ENCODE measurements at regions not wholly inside any gene's neighbourhood (a gene's known extent, or its start where the extent isn't known, plus 50 kb on each side); places are given as distances from the start of the nearest gene placed in this dataset.

DNA sequence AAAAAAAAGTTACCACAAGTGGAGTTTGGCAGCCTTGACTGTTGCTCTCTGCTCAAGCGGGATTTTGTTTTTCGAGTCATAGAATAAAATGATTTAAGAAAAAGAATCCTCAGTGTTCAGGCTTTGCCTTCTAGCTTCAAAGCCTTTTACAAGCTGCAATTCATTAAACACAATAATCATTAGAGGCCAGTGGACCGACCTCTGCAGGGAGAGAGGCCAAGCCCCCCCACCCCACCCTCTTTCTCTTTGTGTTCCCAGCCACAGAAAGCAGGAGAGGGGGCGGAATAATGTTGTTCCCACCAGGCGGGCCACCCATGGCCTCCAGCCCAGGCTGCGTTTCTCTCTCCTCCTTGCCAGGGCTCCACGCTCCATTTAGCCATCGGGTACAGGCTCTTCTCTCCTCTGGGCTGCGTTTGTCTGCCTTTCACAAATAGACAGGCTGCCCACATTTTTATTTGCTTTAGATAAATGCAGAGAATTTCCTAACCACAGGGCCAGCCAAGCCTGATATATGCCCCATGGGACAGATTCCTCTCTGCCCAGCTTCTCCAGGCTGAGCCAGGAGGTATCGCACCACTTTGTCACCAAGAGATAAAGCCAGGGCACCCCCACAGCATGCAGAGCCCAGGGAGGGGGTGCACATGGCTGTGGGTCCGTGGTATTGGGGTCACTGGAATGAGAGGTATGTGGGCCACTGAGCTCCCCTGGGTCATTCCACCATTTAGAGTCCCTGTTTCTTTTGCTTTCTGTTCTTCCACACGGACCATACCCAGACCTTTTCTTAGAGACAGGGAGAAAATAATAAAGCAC is 318.8 kb downstream of the PIK3R1 start:
- H3K4me3 ChIP-seq (ENCODE audit: low read depth, low read length), result no peak overlapping the region
- peak; percentile 51 for DNase-seq (ENCODE audit: low read depth)
- TF ChIP-seq, protein P1, sequence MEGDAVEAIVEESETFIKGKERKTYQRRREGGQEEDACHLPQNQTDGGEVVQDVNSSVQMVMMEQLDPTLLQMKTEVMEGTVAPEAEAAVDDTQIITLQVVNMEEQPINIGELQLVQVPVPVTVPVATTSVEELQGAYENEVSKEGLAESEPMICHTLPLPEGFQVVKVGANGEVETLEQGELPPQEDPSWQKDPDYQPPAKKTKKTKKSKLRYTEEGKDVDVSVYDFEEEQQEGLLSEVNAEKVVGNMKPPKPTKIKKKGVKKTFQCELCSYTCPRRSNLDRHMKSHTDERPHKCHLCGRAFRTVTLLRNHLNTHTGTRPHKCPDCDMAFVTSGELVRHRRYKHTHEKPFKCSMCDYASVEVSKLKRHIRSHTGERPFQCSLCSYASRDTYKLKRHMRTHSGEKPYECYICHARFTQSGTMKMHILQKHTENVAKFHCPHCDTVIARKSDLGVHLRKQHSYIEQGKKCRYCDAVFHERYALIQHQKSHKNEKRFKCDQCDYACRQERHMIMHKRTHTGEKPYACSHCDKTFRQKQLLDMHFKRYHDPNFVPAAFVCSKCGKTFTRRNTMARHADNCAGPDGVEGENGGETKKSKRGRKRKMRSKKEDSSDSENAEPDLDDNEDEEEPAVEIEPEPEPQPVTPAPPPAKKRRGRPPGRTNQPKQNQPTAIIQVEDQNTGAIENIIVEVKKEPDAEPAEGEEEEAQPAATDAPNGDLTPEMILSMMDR (IDR thresholded peaks at IDR 0.05; ENCODE audit: control insufficient read depth, extremely low read depth, insufficient read depth), result no peak

DNA sequence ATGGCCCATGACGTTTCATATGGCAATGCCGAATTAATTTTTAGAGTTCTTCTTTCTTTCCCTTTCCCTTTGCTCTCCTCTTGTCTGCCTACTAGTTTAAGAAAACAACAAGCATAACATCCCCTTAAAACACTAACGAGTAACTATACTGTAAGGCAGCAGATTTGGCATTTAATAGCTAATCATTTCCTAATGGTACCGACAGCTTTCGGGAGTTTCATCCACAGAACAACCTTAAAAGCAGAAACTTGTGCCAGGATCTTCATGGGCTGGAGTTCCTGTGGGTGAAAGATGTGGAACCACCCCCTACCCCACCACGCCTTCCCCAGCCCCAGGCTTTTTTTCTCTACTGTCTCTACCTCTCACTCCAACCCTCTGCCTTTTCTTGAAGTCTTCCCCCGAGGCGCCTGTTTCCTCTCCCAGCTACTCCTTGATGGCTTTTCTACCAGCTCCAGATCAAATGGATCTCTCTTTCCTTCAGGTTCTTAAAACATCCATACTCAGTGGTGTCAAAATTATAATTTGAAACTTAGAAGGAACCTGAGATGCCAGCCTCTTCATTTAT is 319.5 kb downstream of the PIK3R1 start:
- TF ChIP-seq, protein P1 (IDR thresholded peaks at IDR 0.05; ENCODE audit: control insufficient read depth, extremely low read depth, insufficient read depth), result no peak
- no peak for DNase-seq (ENCODE audit: low read depth)
- H3K4me3 ChIP-seq (ENCODE audit: low read depth, low read length), result no peak overlapping the region

DNA sequence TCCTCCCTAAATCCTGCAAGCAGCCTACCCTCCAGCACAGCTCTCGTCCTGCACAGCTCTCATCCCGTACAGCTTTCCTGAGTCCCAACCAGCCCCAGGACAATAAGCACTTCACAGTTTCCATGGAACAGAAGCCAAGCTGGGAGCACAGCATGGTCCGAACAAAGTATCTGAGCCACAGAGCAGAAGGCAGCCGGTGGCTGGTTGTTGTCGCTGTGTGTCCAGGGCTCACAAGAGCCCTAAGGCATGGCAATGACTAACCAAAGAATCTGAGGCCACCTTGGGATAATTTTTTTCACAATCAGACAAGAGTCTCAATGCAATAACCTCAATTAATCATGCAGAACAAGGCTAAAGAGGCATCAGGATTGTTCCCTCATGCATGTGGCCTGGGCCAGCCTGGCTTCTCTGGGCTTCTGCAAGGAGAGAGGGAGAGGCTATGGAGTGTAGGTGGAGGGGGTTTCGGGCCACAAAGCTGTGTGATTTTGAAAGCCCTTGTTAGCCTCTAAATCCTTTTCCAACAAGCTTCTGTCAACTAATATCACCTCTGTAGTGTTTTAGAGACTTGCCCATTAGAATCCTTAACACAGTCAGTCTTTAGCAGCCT is 323.4 kb downstream of the PIK3R1 start:
- TF ChIP-seq, protein P1 (IDR thresholded peaks at IDR 0.05; ENCODE audit: control insufficient read depth, extremely low read depth, insufficient read depth), result no peak
- DNase-seq (ENCODE audit: low read depth), result no peak
- H3K4me3 ChIP-seq (ENCODE audit: low read depth, low read length), result no peak overlapping the region

DNA sequence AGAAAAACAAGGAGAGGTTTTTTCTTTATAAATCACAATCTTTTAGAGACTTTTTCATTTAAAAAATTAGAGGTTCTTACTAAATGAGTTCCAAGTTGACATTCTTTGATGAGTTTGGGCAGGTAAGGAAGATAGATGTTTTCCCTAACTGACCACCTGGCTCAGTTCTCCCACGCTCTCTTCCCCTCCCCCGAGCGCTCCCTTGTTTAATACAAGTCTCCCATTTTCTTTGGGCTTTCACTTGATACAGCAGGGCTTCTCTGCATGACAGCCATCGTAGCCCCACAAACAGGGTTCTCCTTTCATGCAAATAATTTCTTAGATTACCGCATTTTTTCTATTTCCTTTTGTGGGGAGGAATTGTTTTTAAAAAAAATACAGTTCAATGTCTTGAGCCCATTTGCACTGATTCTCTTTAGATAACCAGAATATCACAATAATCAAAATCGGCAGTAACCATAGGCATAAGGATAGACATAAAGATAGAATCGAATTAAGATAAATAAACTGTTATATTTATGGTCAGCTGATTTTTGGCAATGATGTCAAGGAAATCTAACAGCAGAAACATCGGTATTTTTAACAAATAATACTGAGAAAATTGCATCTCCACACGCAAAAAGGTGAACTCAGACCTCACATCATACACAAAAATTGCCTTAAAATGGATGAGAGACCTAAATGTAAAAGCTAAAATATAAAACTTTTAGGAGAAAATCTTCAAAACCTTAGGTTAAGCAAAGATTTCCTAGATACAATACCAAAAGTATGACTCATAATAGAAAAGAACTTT is 325.4 kb downstream of the PIK3R1 start:
- H3K4me3 ChIP-seq (ENCODE audit: low read depth, low read length), result no peak overlapping the region
- no peak for DNase-seq (ENCODE audit: low read depth)
- TF ChIP-seq, protein P1 (IDR thresholded peaks at IDR 0.05; ENCODE audit: control insufficient read depth, extremely low read depth, insufficient read depth), result no peak

DNA sequence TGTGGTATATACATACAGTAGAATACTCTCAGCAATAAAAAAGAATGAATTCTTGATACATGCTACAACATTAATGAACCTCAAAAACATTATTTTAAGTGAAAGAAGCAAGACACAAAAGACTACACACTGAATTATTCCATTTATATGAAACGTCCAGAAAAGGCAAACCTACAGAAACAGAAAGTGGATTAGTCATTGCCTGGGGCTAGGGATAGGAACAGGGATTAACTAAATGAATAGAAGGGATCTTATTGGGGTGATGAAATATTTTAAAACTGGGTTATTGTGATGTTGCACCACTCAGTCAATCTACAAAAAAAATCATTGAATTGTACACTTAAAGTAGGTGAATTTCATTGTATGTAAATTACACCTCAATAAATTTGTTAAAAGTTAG is 326.7 kb downstream of the PIK3R1 start:
- TF ChIP-seq, protein P1 (IDR thresholded peaks at IDR 0.05; ENCODE audit: control insufficient read depth, extremely low read depth, insufficient read depth), result no peak
- H3K4me3 ChIP-seq (ENCODE audit: low read depth, low read length), result no peak overlapping the region
- no peak for DNase-seq (ENCODE audit: low read depth)

DNA sequence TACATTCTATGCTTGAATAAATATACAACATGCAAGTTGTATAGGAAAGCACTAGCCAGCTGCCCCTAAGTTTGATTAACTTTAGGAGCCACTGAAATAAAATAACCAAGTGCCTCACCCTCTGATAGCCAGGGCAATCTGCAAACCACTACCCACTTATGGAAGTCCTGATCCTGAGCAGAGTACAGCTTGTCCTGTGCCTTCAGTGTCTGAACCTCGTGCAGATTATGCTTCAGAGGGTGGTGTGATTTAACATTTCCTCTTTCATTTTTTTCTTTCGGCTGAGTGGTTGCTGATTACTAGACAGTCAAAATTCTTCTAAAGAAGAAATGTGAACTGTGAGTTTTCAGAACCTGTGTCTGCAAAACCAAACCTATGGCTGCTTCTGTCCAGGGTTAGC is 327.7 kb downstream of the PIK3R1 start:
- DNase-seq (ENCODE audit: low read depth), result no peak
- no peak overlapping the region for H3K4me3 ChIP-seq (ENCODE audit: low read depth, low read length)
- TF ChIP-seq, protein P1 (IDR thresholded peaks at IDR 0.05; ENCODE audit: control insufficient read depth, extremely low read depth, insufficient read depth), result no peak
